GM23338 (cell line): ENCODE measurements at regions not wholly inside any gene's neighbourhood (a gene's known extent, or its start where the extent isn't known, plus 50 kb on each side); places are given as distances from the start of the nearest gene placed in this dataset.
A peak's percentile ranks its signal among the peaks of the same experiment; 100 is the strongest.

Experiments
- ATAC-seq: fragments of 200-7000 bp; cut with Tn5 transposase; 3 replicates; pipeline ENCODE4 v1.9.1; 2020
- DNase-seq: peaks from one replicate; pipeline ENCODE4 v3.0.0-alpha.2; 2015; ENCODE audit warnings: low spot score
- H2AFZ ChIP-seq: fragments of 200-600 bp; sonication (generic); 2 replicates; pipeline ENCODE4 v1.8.0; 2016; ENCODE audit warnings: antibody characterized with exemption, mild to moderate bottlenecking, moderate library complexity
- H3F3A ChIP-seq: fragments of 200-600 bp; sonication (generic); replicated peaks from 2 replicates; pipeline ENCODE4 v1.8.0; 2017; ENCODE audit warnings: antibody characterized with exemption, mixed run types, low read depth
- H3K27ac ChIP-seq: fragments of 200-600 bp; sonication (generic); 2 replicates; pipeline ENCODE4 v1.6.1; 2016; ENCODE audit warnings: low read depth
- H3K27me3 ChIP-seq: fragments of 200-600 bp; sonication (generic); 2 replicates; pipeline ENCODE4 v1.8.0; 2016; ENCODE audit warnings: mild to moderate bottlenecking, mixed run types, moderate library complexity; ENCODE audit not compliant: insufficient read depth
- H3K36me3 ChIP-seq: fragments of 200-600 bp; sonication (generic); 2 replicates; pipeline ENCODE4 v1.8.0; 2016; ENCODE audit warnings: mild to moderate bottlenecking; ENCODE audit not compliant: insufficient read depth
- H3K4me1 ChIP-seq: fragments of 200-600 bp; sonication (generic); 2 replicates; pipeline ENCODE4 v1.8.0; 2016; ENCODE audit warnings: mild to moderate bottlenecking, moderate library complexity; ENCODE audit not compliant: insufficient read depth
- H3K4me2 ChIP-seq: fragments of 200-600 bp; sonication (generic); 2 replicates; pipeline ENCODE4 v1.7.1; 2017; ENCODE audit warnings: mixed run types
- H3K4me3 ChIP-seq: fragments of 200-600 bp; sonication (generic); 2 replicates; pipeline ENCODE4 v1.6.1; 2016; ENCODE audit warnings: mixed run types
- H3K79me2 ChIP-seq: fragments of 200-600 bp; sonication (generic); replicated peaks from 2 replicates; pipeline ENCODE4 v1.8.0; 2017; ENCODE audit warnings: mild to moderate bottlenecking; ENCODE audit not compliant: insufficient read depth
- H3K9me2 ChIP-seq: fragments of 200-600 bp; sonication (generic); 2 replicates; pipeline ENCODE4 v1.8.0; 2017; ENCODE audit not compliant: insufficient read depth
- H4K20me1 ChIP-seq: fragments of 200-600 bp; sonication (generic); replicated peaks from 2 replicates; pipeline ENCODE4 v1.8.0; 2017; ENCODE audit warnings: mild to moderate bottlenecking; ENCODE audit not compliant: insufficient read depth
- H3K27ac Mint-ChIP-seq: 2 replicates; pipeline ENCODE4 v1.8.0; 2020; ENCODE audit warnings: inconsistent platforms, mild to moderate bottlenecking, moderate library complexity, mixed read lengths
- H3K27me3 Mint-ChIP-seq: 3 replicates; pipeline ENCODE4 v1.8.0; 2022; ENCODE audit warnings: low read depth, mild to moderate bottlenecking, moderate library complexity, mixed read lengths, inconsistent platforms; ENCODE audit not compliant: insufficient read depth, poor library complexity
- H3K36me3 Mint-ChIP-seq: 3 replicates; pipeline ENCODE4 v1.8.0; 2021; ENCODE audit warnings: low read depth, mild to moderate bottlenecking, inconsistent platforms, moderate library complexity, mixed read lengths
- H3K4me1 Mint-ChIP-seq: 3 replicates; pipeline ENCODE4 v1.8.0; 2020; ENCODE audit warnings: mild to moderate bottlenecking, inconsistent platforms, mixed read lengths
- H3K4me3 Mint-ChIP-seq: 3 replicates; pipeline ENCODE4 v1.8.0; 2021; ENCODE audit warnings: moderate library complexity, mild to moderate bottlenecking, inconsistent platforms, mixed read lengths
- H3K9me3 Mint-ChIP-seq: 3 replicates; pipeline ENCODE4 v1.8.0; 2020; ENCODE audit warnings: moderate library complexity, mild to moderate bottlenecking, inconsistent platforms, mixed read lengths
- CREB1 ChIP-seq: fragments of 250-450 bp; sonication (Bioruptor Pico); IDR thresholded peaks from 2 replicates; pipeline ENCODE4 v1.5.0; 2020; ENCODE audit warnings: low read depth, mild to moderate bottlenecking, moderate library complexity
- EZH2 ChIP-seq: fragments of 200-600 bp; sonication (generic); IDR thresholded peaks from one replicate; pipeline ENCODE4 v1.8.0; 2017; ENCODE audit warnings: antibody characterized with exemption, mild to moderate bottlenecking, low read depth; ENCODE audit not compliant: unreplicated experiment
- NANOG ChIP-seq: IDR thresholded peaks from 2 replicates; pipeline ENCODE4 v1.6.1; 2016; ENCODE audit warnings: antibody characterized with exemption, borderline replicate concordance
- STAT1 ChIP-seq: IDR thresholded peaks from one replicate; pipeline ENCODE4 v1.6.1; 2016; ENCODE audit warnings: antibody characterized with exemption; ENCODE audit not compliant: unreplicated experiment
- ZNF114 ChIP-seq: fragments of 250-450 bp; sonication (Bioruptor Pico); IDR thresholded peaks from 2 replicates; pipeline ENCODE4 v1.5.0; 2020; ENCODE audit warnings: mild to moderate bottlenecking, moderate library complexity
- ZNF331 ChIP-seq: fragments of 250-450 bp; sonication (Bioruptor Pico); IDR thresholded peaks from 2 replicates; pipeline ENCODE4 v1.5.0; 2020; ENCODE audit warnings: low read depth, mild to moderate bottlenecking, moderate library complexity
- TF ChIP-seq, protein P1 (sequence below): fragments of 250-450 bp; sonication (Bioruptor Pico); IDR thresholded peaks from 2 replicates; pipeline ENCODE4 v1.5.0; 2020; ENCODE audit warnings: mild to moderate bottlenecking, moderate library complexity
- TF ChIP-seq, protein P2 (sequence below): IDR thresholded peaks from 2 replicates; pipeline ENCODE4 v1.6.1; 2016; ENCODE audit warnings: antibody characterized with exemption
- TF ChIP-seq, protein P3 (sequence below), 2 experiments: fragments of 200-600 bp in 1 of 2; sonication (generic) in 1 of 2; conservative IDR thresholded peaks; 2 replicates each; pipeline versions ENCODE4 v1.5.1 to v1.6.1; 2016 to 2017; ENCODE audit warnings: antibody characterized with exemption in 2 of 2, low read depth in 2 of 2, mild to moderate bottlenecking in 2 of 2, moderate library complexity in 1 of 2

DNA sequence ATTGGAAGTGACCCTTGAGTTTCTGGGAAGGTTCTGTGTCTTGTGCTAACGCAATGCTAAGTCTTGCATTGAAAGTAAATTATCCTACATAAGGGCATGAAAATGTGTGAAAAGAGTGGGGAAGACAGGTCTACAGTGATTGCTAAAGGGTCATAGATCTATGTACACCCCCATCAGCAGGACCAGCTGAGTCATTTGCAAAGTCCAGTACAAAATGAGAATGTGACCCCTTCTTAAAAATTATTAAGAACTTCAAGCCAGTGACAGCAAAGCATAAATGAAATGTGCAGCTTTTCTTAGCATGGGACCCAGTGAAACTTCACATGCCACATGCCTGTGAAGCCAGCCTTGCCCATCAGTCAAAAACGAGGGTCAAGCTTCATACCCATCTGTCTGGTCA is 640.7 kb upstream of the MKI67 start (continued):
- TF ChIP-seq, protein P1, sequence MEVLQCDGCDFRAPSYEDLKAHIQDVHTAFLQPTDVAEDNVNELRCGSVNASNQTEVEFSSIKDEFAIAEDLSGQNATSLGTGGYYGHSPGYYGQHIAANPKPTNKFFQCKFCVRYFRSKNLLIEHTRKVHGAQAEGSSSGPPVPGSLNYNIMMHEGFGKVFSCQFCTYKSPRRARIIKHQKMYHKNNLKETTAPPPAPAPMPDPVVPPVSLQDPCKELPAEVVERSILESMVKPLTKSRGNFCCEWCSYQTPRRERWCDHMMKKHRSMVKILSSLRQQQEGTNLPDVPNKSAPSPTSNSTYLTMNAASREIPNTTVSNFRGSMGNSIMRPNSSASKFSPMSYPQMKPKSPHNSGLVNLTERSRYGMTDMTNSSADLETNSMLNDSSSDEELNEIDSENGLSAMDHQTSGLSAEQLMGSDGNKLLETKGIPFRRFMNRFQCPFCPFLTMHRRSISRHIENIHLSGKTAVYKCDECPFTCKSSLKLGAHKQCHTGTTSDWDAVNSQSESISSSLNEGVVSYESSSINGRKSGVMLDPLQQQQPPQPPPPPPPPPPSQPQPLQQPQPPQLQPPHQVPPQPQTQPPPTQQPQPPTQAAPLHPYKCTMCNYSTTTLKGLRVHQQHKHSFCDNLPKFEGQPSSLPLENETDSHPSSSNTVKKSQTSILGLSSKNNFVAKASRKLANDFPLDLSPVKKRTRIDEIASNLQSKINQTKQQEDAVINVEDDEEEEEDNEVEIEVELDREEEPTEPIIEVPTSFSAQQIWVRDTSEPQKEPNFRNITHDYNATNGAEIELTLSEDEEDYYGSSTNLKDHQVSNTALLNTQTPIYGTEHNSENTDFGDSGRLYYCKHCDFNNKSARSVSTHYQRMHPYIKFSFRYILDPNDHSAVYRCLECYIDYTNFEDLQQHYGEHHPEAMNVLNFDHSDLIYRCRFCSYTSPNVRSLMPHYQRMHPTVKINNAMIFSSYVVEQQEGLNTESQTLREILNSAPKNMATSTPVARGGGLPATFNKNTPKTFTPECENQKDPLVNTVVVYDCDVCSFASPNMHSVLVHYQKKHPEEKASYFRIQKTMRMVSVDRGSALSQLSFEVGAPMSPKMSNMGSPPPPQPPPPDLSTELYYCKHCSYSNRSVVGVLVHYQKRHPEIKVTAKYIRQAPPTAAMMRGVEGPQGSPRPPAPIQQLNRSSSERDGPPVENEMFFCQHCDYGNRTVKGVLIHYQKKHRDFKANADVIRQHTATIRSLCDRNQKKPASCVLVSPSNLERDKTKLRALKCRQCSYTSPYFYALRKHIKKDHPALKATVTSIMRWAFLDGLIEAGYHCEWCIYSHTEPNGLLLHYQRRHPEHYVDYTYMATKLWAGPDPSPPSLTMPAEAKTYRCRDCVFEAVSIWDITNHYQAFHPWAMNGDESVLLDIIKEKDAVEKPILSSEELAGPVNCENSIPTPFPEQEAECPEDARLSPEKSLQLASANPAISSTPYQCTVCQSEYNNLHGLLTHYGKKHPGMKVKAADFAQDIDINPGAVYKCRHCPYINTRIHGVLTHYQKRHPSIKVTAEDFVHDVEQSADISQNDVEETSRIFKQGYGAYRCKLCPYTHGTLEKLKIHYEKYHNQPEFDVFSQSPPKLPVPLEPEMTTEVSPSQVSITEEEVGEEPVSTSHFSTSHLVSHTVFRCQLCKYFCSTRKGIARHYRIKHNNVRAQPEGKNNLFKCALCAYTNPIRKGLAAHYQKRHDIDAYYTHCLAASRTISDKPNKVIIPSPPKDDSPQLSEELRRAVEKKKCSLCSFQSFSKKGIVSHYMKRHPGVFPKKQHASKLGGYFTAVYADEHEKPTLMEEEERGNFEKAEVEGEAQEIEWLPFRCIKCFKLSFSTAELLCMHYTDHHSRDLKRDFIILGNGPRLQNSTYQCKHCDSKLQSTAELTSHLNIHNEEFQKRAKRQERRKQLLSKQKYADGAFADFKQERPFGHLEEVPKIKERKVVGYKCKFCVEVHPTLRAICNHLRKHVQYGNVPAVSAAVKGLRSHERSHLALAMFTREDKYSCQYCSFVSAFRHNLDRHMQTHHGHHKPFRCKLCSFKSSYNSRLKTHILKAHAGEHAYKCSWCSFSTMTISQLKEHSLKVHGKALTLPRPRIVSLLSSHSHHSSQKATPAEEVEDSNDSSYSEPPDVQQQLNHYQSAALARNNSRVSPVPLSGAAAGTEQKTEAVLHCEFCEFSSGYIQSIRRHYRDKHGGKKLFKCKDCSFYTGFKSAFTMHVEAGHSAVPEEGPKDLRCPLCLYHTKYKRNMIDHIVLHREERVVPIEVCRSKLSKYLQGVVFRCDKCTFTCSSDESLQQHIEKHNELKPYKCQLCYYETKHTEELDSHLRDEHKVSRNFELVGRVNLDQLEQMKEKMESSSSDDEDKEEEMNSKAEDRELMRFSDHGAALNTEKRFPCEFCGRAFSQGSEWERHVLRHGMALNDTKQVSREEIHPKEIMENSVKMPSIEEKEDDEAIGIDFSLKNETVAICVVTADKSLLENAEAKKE (CRISPR knock-in tag), result no peak

DNA sequence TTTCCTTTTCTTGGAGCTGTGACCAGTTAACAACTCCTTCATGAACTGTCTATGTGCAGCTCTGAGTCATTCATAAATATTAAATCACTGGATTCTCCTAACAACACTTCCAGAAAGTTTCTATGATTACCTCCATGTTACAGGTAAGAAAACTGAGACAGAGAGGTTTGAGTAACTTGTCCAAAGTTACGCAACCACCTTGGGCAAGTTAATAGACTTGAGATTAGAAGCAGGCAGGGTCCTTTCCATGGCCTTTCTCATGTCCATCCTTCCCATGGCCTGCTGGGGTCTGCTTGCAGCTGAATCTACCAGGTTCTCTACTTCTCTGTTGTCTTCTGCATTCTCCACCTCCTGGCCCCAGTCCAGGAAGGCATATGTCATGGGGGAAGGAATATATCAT is 648.8 kb upstream of the MKI67 start:
- Mint-ChIP-seq H3K4me1 (peaks cover 11% of the 10 kb centered on the region; the same call in 2 of the 3 replicates), H3K27me3 (no peaks in the 10 kb centered on the region), H3K36me3 (peaks cover 15% of the 10 kb centered on the region; the same call in 2 of the 3 replicates), H3K9me3 (peaks cover 23% of the 10 kb centered on the region), H3K4me3 (no peak overlapping the region), H3K27ac (no peak overlapping the region)
- ATAC-seq, result no peak
- H3F3A ChIP-seq, result no peaks in the 10 kb centered on the region
- no peak overlapping the region for H3K4me3 ChIP-seq
- H3K4me2 ChIP-seq, result no peak overlapping the region
- 0 out of 2 replicates have a peak, but pooled peaks cover 10% of the 10 kb centered on the region for H3K9me2 ChIP-seq
- H3K27ac ChIP-seq, result no peak overlapping the region
- H3K36me3 ChIP-seq, result no peaks in the 10 kb centered on the region
- no peaks in the 10 kb centered on the region for H3K79me2 ChIP-seq
- no peaks in the 10 kb centered on the region for H3K27me3 ChIP-seq
- H2AFZ ChIP-seq, result peak overlapping the region; percentile 59; the same call in 1 of the 2 replicates
- no peaks in the 10 kb centered on the region for H4K20me1 ChIP-seq
- H3K4me1 ChIP-seq, result no peaks in the 10 kb centered on the region
- no peak for DNase-seq
- TF ChIP-seq CREB1 (no peak), NANOG (no peak), ZNF114 (CRISPR knock-in tag) (no peak), STAT1 (no peak), EZH2 (no peak), ZNF331 (CRISPR knock-in tag) (no peak)
- TF ChIP-seq, protein P2, sequence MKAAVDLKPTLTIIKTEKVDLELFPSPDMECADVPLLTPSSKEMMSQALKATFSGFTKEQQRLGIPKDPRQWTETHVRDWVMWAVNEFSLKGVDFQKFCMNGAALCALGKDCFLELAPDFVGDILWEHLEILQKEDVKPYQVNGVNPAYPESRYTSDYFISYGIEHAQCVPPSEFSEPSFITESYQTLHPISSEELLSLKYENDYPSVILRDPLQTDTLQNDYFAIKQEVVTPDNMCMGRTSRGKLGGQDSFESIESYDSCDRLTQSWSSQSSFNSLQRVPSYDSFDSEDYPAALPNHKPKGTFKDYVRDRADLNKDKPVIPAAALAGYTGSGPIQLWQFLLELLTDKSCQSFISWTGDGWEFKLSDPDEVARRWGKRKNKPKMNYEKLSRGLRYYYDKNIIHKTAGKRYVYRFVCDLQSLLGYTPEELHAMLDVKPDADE, result no peak
- TF ChIP-seq, protein P3, sequence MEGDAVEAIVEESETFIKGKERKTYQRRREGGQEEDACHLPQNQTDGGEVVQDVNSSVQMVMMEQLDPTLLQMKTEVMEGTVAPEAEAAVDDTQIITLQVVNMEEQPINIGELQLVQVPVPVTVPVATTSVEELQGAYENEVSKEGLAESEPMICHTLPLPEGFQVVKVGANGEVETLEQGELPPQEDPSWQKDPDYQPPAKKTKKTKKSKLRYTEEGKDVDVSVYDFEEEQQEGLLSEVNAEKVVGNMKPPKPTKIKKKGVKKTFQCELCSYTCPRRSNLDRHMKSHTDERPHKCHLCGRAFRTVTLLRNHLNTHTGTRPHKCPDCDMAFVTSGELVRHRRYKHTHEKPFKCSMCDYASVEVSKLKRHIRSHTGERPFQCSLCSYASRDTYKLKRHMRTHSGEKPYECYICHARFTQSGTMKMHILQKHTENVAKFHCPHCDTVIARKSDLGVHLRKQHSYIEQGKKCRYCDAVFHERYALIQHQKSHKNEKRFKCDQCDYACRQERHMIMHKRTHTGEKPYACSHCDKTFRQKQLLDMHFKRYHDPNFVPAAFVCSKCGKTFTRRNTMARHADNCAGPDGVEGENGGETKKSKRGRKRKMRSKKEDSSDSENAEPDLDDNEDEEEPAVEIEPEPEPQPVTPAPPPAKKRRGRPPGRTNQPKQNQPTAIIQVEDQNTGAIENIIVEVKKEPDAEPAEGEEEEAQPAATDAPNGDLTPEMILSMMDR (conservative IDR thresholded peaks at IDR 0.05; ENCODE audit: low read depth in 2 of 2), result no peak
